ENCODE measurements at regions not wholly inside any gene's neighbourhood (a gene's known extent, or its start where the extent isn't known, plus 50 kb on each side); places are given as distances from the start of the nearest gene placed in this dataset.

- TF ChIP-seq CTCF (IDR thresholded peaks at IDR 0.05) (peak; percentile 52), ZFX (IDR thresholded peaks at IDR 0.05; ENCODE audit: borderline replicate concordance) (no peak)
Observed at GRCh38 chr7:49483142-49483541, 290.3 kb upstream of the VWC2 start.

Measured in 22Rv1 (cell line).